ENCODE measurements at regions not wholly inside any gene's neighbourhood (a gene's known extent, or its start where the extent isn't known, plus 50 kb on each side); places are given as distances from the start of the nearest gene placed in this dataset.
"Not testable (repeated sequence)": the region's sequence is repeated elsewhere in the genome, so short reads cannot be mapped to it uniquely, and the experiment has no call there.

- no peak overlapping the region for H3K4me2 ChIP-seq
- H4K20me1 ChIP-seq, result no peaks in the 10 kb centered on the region
- no peaks in the 10 kb centered on the region for H3K9me3 ChIP-seq
- H3K36me3 ChIP-seq, result no peaks in the 10 kb centered on the region
- no peaks in the 10 kb centered on the region for H3K27me3 ChIP-seq
- H3K4me1 ChIP-seq, result no peaks in the 10 kb centered on the region
- no peak for TF ChIP-seq Cebpa-rat (IDR thresholded peaks at IDR 0.05)
- no peak overlapping the region for H3K9ac ChIP-seq
- no peak overlapping the region for H3K27ac ChIP-seq
- H3K4me3 ChIP-seq, result no peak overlapping the region
Observed at GRCh38 chr10:9137368-9137767, 1082.9 kb downstream of the GATA3 start.

GRCh38 chr10:9138829-9139228 is 1084.3 kb downstream of the GATA3 start:
- H4K20me1 ChIP-seq, result not testable (repeated sequence)

DNA sequence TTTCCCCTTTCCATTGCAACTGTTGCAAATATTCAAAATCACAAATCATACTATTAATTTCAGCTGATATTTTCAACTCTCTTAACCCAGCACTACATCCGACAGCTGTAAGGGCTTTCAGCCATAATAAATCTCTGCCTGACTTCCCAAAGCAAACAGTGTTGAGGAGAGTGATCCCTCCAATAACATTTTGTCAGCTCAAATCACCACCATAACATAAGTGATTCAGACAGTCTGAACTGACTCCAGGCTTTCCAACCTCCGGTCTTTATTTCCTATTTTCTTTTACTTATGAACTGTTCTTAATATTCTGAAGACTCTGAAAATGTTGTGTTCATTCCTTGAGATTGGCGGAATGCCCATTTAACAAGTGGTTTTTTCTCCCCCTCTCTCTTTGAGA is 1085.9 kb downstream of the GATA3 start:
- Histone ChIP-seq H3K36me3 (no peaks in the 10 kb centered on the region), H3K27me3 (no peaks in the 10 kb centered on the region), H3K9ac (no peak overlapping the region), H3K4me3 (no peak overlapping the region), H3K4me1 (no peaks in the 10 kb centered on the region), H3K4me2 (no peak overlapping the region), H3K9me3 (no peaks in the 10 kb centered on the region), H3K27ac (no peak overlapping the region), H4K20me1 (no peaks in the 10 kb centered on the region)
- TF ChIP-seq Cebpa-rat (IDR thresholded peaks at IDR 0.05), result no peak

More at GRCh38 chr10:9138829-9139228, 1084.3 kb downstream of the GATA3 start:
- H3K4me3 ChIP-seq, H3K9me3 ChIP-seq, H3K9ac ChIP-seq, H3K27me3 ChIP-seq, H3K27ac ChIP-seq, H3K4me1 ChIP-seq, H3K36me3 ChIP-seq, H3K4me2 ChIP-seq: not testable (repeated sequence)

DNA sequence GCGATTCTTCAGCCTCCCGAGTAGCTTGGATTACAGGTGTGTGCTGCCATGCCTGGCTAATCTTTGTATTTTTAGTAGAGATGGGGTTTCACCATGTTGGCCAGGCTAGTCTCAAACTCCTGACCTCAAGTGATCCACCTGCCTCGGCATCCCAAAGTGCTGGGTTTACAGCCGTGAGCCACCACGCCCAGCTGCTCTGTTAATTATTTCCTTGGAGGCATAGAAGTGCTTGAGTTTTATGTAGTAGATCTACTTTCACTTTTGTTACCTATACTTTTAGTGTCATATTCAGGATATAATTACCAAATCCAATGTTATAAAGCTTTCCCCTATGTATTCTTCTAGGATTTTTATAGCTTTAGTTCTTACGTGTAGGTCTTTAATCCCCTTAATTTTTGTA is 1093.0 kb downstream of the GATA3 start:
- H4K20me1 ChIP-seq, result no peaks in the 10 kb centered on the region
- H3K27ac ChIP-seq, result no peak overlapping the region
- no peaks in the 10 kb centered on the region for H3K27me3 ChIP-seq
- H3K9me3 ChIP-seq, result no peaks in the 10 kb centered on the region
- no peaks in the 10 kb centered on the region for H3K4me1 ChIP-seq
- H3K9ac ChIP-seq, result no peak overlapping the region
- no peak overlapping the region for H3K4me2 ChIP-seq
- TF ChIP-seq Cebpa-rat (IDR thresholded peaks at IDR 0.05), result no peak
- H3K4me3 ChIP-seq, result no peak overlapping the region
- H3K36me3 ChIP-seq, result no peaks in the 10 kb centered on the region

- no peaks in the 10 kb centered on the region for H4K20me1 ChIP-seq
- no peak overlapping the region for H3K27ac ChIP-seq
- H3K36me3 ChIP-seq, result no peaks in the 10 kb centered on the region
- no peaks in the 10 kb centered on the region for H3K27me3 ChIP-seq
- no peaks in the 10 kb centered on the region for H3K4me1 ChIP-seq
- H3K4me2 ChIP-seq, result no peak overlapping the region
- no peaks in the 10 kb centered on the region for H3K9me3 ChIP-seq
- TF ChIP-seq Cebpa-rat (IDR thresholded peaks at IDR 0.05), result no peak
- no peak overlapping the region for H3K4me3 ChIP-seq
- H3K9ac ChIP-seq, result no peak overlapping the region
Observed at GRCh38 chr10:9149134-9149533, 1094.6 kb downstream of the GATA3 start.

DNA sequence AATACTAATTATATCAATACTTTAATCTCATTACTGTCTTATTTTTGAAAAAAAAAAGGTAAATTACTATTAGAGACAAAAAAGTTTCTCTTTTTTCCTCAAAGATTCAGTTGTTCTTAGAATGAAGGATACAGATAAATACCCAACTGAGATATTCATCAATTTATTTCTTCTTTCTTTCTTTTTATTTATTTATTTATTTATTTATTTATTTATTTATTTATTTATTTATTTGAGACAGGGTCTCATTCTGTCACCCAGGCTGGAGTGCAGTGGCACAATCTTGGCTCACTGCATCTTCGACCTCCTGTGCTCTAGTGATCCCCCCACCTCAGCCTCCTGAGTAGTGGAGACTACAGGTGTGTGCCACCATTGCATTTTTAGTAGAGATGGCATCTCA is 1098.6 kb downstream of the GATA3 start:
- H3K4me3 ChIP-seq, H3K27me3 ChIP-seq, H4K20me1 ChIP-seq, H3K27ac ChIP-seq, H3K4me2 ChIP-seq, H3K4me1 ChIP-seq, H3K9ac ChIP-seq, H3K36me3 ChIP-seq, H3K9me3 ChIP-seq: not testable (repeated sequence)

DNA sequence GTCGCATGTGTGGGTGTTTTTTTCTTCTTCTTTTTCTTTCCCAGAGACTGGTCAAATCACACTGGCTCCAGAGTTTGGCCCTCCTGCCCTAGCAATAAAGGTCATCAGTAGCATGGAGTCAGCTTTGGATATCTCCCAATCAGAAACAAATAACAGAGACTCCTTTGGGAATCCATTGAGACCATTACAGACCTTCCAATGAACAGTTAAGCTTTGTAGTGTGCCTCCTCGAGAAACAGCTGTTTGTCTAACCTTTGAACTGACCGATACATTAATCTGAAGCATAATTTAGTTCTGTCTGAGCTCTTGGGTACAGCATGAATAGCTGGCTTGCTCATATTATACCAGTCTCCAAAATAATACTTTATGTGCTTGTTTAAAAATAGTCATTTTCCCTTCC is 1103.2 kb downstream of the GATA3 start:
- no peaks in the 10 kb centered on the region for H3K27me3 ChIP-seq
- no peak overlapping the region for H3K4me2 ChIP-seq
- no peaks in the 10 kb centered on the region for H4K20me1 ChIP-seq
- H3K4me1 ChIP-seq, result no peaks in the 10 kb centered on the region
- TF ChIP-seq Cebpa-rat (IDR thresholded peaks at IDR 0.05), result no peak
- H3K4me3 ChIP-seq, result no peak overlapping the region
- no peak overlapping the region for H3K9ac ChIP-seq
- H3K9me3 ChIP-seq, result peaks cover 18% of the 10 kb centered on the region
- no peaks in the 10 kb centered on the region for H3K36me3 ChIP-seq
- no peak overlapping the region for H3K27ac ChIP-seq

DNA sequence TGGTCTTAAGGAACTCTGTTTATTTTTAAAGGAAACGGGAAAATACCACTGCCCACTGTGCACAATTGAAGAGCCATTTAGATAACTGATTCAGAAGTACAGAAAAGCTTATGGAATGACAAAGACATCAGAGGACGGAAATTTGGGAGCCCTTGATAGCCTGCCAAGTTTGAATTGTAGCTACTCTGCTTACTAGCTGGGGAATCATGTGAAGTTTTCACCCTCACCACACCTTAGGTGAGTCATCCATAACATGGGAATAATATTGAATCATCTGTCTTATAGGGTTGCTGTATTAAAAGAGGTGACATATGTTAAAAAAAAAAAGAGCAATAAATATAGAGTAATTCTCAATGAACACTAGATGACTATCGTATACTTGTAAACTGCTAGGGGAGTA is 1104.2 kb downstream of the GATA3 start:
- Histone ChIP-seq H3K36me3 (no peaks in the 10 kb centered on the region), H3K4me2 (no peak overlapping the region), H3K4me3 (no peak overlapping the region), H3K9ac (no peak overlapping the region), H3K27ac (no peak overlapping the region), H3K27me3 (no peaks in the 10 kb centered on the region), H4K20me1 (no peaks in the 10 kb centered on the region), H3K9me3 (peaks cover 18% of the 10 kb centered on the region), H3K4me1 (no peaks in the 10 kb centered on the region)
- TF ChIP-seq Cebpa-rat (IDR thresholded peaks at IDR 0.05), result no peak

- Histone ChIP-seq H3K4me1 (no peaks in the 10 kb centered on the region), H3K9me3 (peaks cover 18% of the 10 kb centered on the region), H3K27me3 (no peaks in the 10 kb centered on the region), H3K4me3 (no peak overlapping the region), H3K36me3 (no peaks in the 10 kb centered on the region), H3K27ac (no peak overlapping the region), H3K4me2 (no peak overlapping the region), H4K20me1 (no peaks in the 10 kb centered on the region), H3K9ac (no peak overlapping the region)
- no peak for TF ChIP-seq Cebpa-rat (IDR thresholded peaks at IDR 0.05)
Observed at GRCh38 chr10:9160275-9160674, 1105.8 kb downstream of the GATA3 start.

DNA sequence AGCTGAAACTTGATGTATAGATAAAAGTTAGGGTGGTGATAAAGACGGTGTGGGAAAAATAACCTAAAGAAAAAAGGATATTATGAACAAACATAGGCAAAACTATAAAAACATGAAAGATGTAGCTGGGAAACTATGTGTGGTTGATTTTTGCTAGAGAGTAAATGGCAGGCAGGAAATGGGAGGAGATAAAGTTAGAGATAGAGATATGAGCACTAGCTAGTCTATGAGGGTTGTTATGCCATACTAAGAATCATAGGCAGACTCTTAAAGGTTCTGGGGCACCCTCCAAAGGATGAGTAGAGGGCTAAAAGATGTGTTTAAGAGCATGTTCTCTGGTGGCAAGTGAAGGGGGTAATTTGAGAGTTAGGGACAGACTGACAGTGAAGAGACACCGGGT is 1109.2 kb downstream of the GATA3 start:
- Histone ChIP-seq H3K27me3 (no peaks in the 10 kb centered on the region), H4K20me1 (no peaks in the 10 kb centered on the region), H3K4me1 (no peaks in the 10 kb centered on the region), H3K9me3 (peaks cover 18% of the 10 kb centered on the region), H3K4me2 (no peak overlapping the region), H3K4me3 (no peak overlapping the region), H3K9ac (no peak overlapping the region), H3K27ac (no peak overlapping the region), H3K36me3 (no peaks in the 10 kb centered on the region)
- no peak for TF ChIP-seq Cebpa-rat (IDR thresholded peaks at IDR 0.05)

DNA sequence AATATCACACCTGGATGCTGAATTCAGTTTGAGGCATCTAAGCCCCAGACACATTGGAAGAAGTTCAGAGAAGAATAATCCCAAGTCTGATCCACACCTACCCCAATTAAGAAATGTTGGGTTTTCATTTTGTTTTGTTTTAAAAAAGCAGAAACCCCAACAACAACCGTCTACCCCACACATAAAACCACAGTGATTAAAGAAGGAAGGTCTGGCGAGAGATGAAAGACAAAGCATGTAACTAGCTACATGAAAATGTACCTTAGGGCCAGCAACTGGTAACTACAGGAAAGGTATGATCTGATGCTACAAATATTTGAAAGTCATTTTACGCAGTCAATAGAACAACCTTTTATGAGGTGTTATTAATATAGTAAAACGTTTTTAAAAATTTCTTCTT is 1112.3 kb downstream of the GATA3 start:
- H4K20me1 ChIP-seq, result no peaks in the 10 kb centered on the region
- no peaks in the 10 kb centered on the region for H3K36me3 ChIP-seq
- no peak overlapping the region for H3K4me3 ChIP-seq
- H3K4me1 ChIP-seq, result no peaks in the 10 kb centered on the region
- H3K4me2 ChIP-seq, result no peak overlapping the region
- H3K9ac ChIP-seq, result no peak overlapping the region
- H3K27ac ChIP-seq, result no peak overlapping the region
- no peaks in the 10 kb centered on the region for H3K27me3 ChIP-seq
- no peak for TF ChIP-seq Cebpa-rat (IDR thresholded peaks at IDR 0.05)
- no peaks in the 10 kb centered on the region; the same call in 1 of the 2 replicates for H3K9me3 ChIP-seq

Measured in BLaER1 (cell line).